ENCODE measurements at regions not wholly inside any gene's neighbourhood (a gene's known extent, or its start where the extent isn't known, plus 50 kb on each side); places are given as distances from the start of the nearest gene placed in this dataset.

DNA sequence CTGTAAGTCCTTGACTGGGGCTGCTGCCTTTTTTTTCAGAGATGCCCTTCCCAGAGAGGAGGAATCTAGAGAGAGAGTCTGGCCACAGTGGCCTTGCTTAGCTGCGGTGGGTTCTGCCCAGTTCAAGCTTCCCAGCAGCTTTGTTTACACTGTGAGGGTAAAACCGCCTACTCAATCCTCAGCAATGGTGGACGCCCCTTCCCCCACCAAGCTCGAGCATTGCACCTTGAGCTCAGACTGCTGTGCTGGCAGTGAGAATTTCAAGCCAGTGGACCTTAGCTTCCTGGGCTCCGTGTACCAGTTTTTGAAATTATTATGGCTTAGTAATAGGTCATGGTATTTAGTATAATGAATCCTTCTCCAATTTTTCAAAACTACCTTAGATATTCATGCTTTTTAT, 395.4 kb downstream of the NPIPA7 start:
- no peak for DNase-seq
- intact Hi-C loops (cut with DNase I), result no loop called here

DNA sequence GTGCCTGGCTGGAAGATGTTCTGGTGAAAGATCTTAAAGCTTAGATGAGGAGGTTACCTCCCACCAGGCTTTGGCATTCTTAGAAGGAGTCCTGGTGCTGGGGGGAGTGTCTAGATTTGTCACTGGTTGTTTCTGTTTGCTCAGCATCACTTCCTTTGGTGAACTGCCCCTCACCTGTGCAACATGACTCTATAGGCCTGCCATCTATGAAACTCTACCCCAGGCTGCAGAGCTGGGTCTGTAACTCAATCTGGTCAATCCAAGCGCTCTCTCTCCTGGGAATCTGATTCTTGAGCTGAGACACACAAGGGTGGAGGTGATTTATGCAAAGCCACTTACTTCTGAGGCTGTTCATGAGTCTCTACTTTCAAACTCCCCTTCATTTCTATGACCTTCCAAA, 399.4 kb downstream of the NPIPA7 start:
- intact Hi-C loops (cut with DNase I), result no loop called here
- DNase-seq, result no peak

DNA sequence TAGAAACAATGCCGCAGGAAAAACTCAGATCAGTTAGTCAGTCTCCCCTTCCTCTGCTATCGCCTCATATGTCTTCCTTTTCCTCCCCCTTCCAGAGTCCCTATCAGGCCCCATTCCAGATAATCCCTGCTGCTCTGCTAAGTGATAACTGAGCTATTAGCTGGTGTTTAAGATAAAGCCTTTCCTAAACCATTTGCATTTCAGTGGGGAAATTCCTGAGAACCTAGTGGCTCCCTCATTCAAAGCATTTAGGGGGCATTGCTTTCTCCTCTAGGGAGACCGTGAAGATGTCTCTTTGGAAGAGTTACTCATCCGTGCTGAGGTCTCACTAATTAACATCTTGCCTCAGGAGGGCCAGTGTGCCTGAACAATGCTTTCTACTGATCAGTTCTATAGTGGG, 401.6 kb downstream of the NPIPA7 start:
- DNase-seq, result no peak
- intact Hi-C loops (cut with DNase I), result no loop called here

DNA sequence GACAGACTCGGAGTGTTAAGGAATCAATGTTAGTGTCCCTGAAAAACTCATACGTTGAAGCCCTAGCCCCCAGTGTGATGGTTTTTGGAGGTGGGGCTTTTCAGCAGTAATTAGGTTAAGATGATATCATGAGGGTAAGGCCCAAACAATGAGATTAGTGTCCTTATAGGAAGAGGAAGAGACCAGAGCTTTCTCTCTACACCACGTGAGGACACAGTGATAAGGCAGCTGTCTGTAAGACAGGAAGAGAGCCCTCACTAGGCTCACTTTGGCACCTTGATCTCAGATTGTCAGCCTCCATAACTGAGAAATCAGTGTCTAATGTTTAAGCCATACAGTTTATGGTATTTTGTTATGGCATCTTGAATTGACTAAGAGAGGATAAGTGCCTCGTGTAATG, 403.2 kb downstream of the NPIPA7 start:
- DNase-seq, result no peak
- intact Hi-C loops (cut with DNase I), result no loop called here

DNA sequence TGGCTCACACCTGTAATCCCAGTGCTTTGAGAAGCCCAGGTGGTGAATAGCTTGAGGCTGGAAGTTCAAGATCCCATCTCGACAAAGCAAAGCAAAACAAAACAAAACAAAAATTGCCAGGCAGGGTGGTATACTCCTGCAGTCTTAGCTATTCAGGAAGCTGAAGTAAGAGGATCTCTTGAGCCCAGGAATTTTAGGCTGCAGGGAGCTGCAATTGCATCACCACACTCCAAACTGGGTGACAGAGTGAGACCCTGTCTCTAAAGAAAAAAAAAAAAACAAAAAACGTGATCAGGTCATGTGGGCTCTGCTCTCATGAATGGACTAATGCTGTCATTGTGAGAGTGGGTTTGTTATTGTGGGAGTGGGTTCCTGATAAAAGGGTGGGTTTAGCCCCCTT, 409.1 kb downstream of the NPIPA7 start:
- no peak for DNase-seq
- intact Hi-C loops (cut with DNase I), result no loop called here

DNA sequence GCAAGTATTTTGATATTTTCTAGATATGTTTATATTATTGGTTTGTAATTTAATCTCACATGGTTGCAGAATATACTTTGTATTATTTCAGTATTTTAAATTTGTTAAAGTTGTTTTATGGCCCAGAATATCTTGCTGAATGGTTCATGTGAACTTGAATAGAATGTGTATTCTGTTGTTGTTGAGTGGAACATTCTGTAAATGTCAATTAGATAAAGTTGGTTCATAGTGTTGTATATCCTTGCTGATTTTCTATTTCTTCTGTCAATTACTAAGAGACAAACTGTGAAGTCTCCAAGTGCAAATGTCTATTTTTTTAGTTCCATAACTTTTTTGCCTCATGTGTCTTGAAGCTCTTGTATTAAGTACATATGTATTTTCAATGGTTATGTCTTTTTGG, 411.7 kb downstream of the NPIPA7 start:
- DNase-seq, result no peak
- intact Hi-C loops (cut with DNase I), result no loop called here

DNA sequence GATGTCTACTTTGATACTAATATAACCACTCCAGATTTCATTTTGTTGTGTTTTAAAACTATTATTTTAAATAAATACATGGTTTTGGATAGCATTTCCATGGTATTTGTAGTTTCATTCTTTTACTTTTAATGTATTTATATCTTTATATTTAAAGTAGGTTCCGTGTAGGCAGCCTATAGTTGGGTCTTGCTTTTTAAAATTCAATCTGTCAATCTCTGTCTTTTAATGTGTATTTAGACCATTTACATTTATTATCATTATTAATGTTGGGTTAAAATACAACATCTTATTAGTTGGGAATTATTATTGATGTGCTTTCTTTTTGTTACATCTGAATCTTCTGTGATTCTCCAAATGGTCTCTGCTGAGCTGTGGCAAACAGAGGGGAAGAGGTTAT, 412.1 kb downstream of the NPIPA7 start:
- no peak for DNase-seq

DNA sequence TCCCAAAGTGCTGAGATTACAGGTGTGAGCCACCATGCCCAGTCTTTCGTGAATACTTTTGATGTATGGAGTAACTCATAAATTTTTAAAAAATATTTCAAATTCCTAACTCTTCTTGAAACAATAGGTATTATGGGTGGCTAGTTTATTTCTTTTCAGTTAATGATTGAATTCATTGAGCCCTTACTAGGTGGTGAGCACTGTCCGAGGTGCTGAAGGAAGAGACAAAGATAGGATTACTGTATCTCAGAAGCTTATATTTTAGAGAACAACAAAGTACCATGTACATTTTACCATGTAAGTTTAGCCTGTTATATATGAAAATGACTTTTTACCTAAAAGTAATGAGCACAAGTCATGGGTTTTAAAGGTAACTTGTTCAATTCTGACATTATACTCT, 418.3 kb downstream of the NPIPA7 start:
- intact Hi-C loops (cut with DNase I), result no loop called here
- no peak for DNase-seq

More for the DNA sequence above, 412.1 kb downstream of the NPIPA7 start:
- intact Hi-C loops (cut with DNase I), result no loop called here

DNA sequence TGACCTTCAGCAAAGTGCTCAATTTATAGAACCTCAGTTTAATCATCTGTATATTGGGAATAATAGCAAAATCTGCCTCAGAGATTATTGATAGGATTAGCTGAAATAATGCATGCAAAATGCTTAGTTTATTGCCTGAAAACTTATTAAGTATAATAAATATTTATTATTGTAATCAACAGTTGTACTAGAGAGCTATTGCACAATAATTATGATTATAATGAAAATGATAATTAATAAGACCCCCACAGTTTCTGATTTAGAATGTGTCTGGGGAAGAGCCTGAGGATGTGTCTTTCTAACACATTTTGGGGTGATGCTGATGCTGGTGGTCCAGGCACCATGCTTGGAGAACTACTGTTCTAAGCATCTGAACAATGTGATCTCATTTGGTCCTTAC, 419.6 kb downstream of the NPIPA7 start:
- intact Hi-C loops (cut with DNase I), result no loop called here
- no peak for DNase-seq

DNA sequence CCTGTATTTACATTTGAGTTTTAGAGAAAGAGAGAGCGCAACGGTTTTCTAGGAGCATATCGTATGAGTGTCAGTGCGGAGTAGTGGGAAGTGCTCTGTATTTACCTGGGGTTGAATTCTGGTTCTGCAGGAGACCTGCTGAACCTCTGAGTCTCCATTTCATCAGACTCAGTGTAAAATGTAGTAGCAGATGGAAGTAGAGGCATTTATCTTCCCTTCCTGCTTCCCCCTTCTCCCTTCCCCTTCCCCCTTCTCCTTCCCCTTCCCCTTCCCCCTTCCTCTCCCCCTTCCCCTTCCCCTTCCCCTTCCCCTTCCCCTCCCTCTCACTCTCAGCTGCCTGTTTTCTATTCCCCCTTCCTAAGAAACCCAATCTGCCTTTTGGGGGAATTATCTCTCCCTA, 426.9 kb downstream of the NPIPA7 start:
- no peak for DNase-seq
- intact Hi-C loops (cut with DNase I), result no loop called here

DNA sequence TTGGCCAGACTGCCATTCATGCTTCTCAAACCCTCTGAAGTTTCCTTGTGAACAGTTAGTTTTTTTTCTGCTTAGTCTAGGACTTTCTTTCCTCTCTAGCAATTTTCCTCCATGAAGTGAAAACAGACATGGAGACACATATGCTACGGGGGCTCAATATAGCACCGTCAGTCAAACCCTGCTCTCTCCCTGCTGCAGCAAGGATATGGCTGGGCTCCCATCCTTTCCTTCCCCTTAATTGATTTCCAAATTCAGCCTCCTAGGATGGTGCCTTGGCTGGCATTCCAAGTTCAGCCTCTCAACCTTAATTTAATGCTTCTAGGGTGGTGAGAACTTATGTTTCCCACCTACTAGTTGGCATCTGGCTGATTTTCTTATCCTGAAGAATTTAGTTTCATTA, 436.7 kb downstream of the NPIPA7 start:
- DNase-seq, result peak in 2 of 10 donors; percentile 23 to 27
- intact Hi-C loops (cut with DNase I), result no loop called here

DNA sequence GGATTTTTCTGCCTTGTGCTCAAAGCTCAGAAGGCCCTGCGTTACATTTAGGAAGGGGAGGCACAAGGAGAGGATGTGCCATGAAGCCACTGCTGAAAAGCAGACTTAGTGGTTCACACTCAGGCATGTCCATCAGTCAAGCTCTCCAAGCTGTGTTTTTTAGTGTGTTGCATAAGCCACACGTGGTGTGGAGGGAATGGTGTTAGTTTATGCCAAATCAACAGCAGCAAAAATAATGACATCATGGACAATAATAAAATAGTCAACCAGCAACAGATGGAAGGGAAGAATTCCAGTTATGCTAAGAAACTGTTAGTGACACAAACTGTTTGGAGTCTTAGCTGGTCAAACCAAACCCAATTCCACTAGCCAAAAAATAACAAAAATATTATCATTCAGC, 438.3 kb downstream of the NPIPA7 start:
- peak in 2 of 10 donors; percentile 10 to 35 for DNase-seq
- intact Hi-C loops (cut with DNase I), result no loop called here

DNA sequence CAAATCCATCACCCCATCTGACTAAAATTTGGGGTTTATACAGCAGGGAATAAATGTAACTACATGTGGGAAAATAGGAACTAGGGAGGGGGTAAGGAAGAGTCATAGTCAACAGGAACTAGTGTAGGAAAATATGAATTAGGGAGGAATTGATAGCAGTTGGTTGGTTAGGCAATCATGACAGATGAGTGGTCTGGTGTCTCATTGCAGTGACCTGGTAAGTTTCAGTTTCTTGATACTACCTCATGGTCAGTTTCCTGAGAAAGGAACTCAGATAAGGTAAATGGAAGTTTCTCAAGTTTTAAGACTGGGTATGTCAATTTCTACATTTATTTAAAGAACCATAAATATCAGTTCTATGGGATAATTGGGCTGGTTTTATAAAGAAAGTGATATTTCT, 442.3 kb downstream of the NPIPA7 start:
- intact Hi-C loops (cut with DNase I), result no loop called here

DNA sequence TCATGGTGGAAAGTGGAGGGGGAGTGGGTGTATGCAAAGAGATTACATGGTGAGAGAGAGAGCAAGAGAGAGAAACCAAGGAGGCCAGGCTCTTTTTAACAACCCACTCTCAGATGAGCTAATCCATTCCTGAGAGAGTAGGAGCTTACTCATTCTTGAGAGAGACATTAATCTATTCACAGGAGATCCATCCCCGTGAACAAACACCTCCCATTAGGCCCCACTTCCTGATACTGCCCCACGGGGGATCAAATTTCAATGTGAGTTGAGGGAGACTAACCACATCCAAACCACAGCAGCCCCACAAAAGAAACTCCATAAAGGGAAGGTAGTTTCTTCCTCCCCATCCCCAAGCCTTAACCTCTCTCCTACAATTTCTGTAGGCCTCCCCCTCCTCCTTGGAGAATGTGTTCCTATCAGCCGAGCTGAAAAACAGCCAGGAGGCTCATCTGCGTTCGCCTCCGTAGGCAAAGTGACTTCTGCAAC, 450.0 kb downstream of the NPIPA7 start:
- intact Hi-C loops (cut with DNase I), result no loop called here
- no peak for DNase-seq

More for the DNA sequence above, 442.3 kb downstream of the NPIPA7 start:
- DNase-seq, result no peak

DNA sequence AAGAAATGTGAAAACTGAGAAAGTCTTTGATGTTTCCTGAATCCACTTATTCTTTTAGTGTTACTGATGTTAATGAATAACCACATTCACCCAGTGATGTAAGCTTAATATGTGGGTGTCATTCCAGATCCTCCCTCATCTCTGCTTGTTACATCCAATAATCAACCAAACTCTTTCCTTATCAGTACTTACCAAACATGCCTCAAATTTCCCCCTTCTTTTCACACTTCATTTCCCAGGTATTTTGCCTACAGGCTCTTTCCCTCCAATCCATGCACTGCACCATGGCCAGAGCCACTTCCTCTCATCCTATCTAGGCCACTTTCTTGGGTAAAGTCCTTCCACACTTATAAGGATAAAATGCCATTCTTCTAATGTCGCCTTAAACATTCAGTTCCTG, 451.5 kb downstream of the NPIPA7 start:
- intact Hi-C loops (cut with DNase I), result no loop called here

DNA sequence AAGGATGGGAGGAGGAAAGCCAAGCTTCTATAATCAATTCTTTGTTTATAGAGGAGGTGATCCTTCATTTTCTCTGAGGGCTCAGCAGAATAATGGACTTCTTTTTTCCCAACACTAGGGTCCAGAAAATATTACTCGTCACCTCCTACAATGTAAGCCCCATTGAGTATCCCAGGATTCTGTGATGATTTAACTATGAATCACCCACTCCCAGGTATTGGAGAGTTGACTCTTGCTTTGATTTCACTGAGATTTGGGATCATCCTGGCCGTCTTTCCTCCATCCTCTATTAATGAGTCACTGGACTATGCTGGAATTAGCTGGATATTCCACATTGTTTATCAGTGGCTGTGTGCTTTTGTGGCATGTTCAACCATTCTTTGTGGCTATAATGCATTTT, 452.0 kb downstream of the NPIPA7 start:
- intact Hi-C loops (cut with DNase I), result no loop called here
- no peak for DNase-seq

More for the DNA sequence above, 451.5 kb downstream of the NPIPA7 start:
- DNase-seq, result no peak

DNA sequence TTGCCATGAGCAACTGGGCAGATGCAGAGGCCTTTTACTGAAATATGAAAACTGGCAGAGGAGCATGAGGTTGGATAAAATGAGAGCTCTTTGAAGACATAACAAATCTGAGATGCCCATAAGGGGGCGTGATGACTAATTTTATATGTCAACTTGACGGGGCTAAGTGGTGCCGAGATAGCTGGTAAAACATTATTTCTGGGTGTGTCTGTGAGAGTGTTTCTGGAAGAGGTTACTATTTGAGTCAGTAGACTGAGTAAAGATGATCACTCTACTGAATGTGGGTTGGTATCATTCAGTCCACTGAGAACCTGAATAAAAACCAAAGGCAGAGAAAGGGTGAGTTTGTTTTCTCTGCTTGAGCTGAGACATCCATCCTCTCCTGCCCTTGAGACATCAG, 454.2 kb downstream of the NPIPA7 start:
- no peak for DNase-seq
- intact Hi-C loops (cut with DNase I), result no loop called here

DNA sequence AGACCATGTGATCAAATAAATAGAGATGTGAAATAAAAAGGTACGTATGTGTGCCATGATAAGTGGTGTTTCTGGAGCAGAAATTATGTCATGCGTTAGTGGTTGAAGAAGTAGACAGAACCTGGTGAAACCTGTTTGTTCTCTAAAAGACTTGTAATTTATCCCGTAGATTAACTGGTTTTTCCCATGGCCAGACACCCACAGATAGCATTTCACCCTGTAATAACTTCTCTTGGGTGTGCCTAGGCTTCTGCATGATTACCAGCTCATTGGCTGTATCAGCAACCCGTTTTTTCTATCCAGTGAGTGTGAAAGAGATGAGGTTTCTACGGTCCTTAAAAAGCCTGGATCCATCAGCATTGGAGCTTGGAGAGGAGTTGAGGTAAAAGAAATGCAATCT, 471.3 kb downstream of the NPIPA7 start:
- no peak for DNase-seq
- intact Hi-C loops (cut with DNase I), result no loop called here

DNA sequence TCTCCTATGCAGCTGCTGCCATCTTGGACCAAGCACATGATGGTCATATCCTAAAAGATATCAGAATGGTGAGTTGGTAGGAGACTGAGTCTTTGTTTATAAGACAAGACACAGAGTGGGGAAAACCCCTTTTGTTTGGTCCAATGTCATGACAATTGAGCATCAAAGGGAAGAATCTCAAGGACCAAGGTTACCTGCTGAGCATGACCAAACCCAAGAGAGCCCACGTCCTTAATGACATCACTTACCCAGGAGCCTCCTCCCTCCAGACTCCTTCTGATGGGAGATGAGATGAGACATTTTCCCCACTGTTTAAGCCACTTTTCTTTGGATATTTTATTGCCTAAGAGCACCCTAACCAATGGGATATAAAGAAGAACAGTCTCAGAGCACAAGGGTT, 478.1 kb downstream of the NPIPA7 start:
- no peak for DNase-seq
- intact Hi-C loops (cut with DNase I), result loop anchor here (5.0 kb wide), 1 partner anchor 615 kb away; the partner anchor contains the start of gene XYLT1

DNA sequence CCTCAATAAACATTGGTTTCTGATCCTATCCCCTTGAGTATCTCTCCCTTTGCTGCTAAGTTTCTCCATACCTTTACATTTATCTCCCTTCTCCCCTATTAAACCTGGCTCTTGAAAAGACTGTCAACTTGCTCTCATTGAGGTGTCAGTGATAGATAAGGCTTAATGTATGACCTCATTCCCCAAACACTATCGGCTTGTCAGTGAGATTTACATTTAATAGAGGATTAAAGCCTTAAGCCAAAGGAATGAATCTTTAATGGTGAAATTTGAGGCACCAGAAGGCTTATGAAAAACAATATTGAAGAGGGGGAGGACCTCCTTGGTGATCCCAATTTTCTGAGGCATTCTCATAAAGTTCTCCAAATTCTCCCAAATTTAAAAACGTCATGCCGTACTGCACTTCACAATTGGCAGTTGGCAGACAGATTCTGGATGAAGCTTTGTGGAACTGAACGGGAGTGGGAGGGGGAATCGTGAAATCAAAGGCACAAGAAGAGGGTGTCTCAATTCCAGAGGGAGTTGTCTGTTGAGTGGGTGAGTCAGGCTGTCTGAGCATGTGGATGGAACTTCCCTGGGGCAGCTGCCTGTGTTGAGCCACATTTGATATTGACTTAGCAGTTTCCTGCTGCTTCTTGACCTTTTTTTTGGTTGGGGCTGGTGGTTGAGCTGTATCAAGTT, 478.8 kb downstream of the NPIPA7 start:
- peak in 3 of 10 donors; percentile 14 to 82 (median 14) for DNase-seq
- intact Hi-C loops (cut with DNase I), result loop anchor here (5.0 kb wide), 1 partner anchor 615 kb away; the partner anchor contains the start of gene XYLT1

DNA sequence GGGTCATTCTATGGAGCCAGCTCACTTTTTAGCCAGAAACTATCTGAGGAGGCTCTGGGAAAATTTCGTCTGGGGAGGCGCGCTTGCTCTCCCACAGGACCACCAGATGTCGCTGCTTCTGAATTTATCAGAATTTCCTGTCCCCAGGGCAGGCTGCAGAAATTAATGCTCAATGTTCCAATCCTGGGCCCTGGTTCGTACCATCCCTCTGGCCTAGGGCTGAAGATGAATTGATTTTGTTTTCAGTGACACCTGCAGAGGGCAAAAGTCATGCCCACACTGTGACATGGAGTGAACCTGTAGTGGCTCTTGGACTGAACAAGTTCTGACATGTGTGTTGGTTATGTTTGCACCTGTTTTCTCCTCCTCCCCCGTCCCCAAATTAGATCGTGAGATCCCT, 482.6 kb downstream of the NPIPA7 start:
- peak in 9 of 10 donors; percentile 26 to 92 (median 66) for DNase-seq
- intact Hi-C loops (cut with DNase I), result loop anchor here (5.0 kb wide), 1 partner anchor 376 kb away; no protein-coding TSS in a partner anchor

DNA sequence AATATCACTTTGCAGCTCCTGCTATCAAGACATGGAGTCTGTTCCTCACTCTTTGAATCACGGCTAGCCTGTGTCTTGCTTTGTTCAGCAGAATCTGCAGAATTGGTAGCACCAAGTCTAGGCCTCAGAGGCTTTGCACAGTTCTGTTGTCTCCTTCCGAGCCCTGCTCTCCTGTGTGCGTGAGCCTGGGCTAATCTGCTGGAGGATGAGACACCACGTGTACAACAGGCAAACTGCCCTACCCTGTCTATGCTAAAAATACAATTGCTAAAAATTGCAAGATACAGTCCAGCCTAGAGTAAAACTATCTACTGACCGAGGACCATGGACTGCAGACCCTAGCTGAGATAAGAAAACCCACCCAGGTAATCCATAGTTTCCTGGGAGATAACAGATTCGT, 484.7 kb downstream of the NPIPA7 start:
- intact Hi-C loops (cut with DNase I), result loop anchor here (5.0 kb wide), 1 partner anchor 374 kb away; no protein-coding TSS in a partner anchor
- no peak for DNase-seq
